ENCODE measurements at regions not wholly inside any gene's neighbourhood (a gene's known extent, or its start where the extent isn't known, plus 50 kb on each side); places are given as distances from the start of the nearest gene placed in this dataset.

DNA sequence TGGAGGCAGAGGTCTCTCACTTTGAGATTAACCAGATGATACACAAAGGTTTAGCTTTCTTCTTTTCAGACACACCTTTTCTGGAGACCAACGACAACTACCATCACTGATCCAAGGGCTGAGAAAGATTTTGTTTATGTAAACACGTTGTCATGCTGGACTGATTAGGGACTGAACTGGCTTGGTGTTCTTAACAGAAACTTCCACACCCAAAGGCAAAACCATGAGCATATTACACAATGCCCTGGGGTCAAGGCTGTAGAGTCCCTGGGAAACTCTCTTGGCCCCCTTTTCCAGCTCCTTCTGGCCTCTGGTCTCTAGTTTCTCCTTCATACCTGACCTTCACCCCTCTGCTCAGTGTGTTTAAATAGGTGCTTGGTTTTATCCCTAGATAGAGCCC is 447.0 kb upstream of the TCF4 start:
- H3K9ac ChIP-seq (ENCODE audit: low read length) = no peak overlapping the region
- no peaks in the 10 kb centered on the region for H3K27me3 ChIP-seq (ENCODE audit: control insufficient read depth, insufficient read depth, low read length)
- H3K4me3 ChIP-seq (ENCODE audit: low read length) = no peak overlapping the region
- H3K27ac ChIP-seq (ENCODE audit: low read depth, low read length) = no peak overlapping the region
- H3K36me3 ChIP-seq (ENCODE audit: control insufficient read depth, insufficient read depth, low read length) = no peaks in the 10 kb centered on the region
- no peaks in the 10 kb centered on the region for H3K4me1 ChIP-seq (ENCODE audit: control insufficient read depth, insufficient read depth, low read length)

DNA sequence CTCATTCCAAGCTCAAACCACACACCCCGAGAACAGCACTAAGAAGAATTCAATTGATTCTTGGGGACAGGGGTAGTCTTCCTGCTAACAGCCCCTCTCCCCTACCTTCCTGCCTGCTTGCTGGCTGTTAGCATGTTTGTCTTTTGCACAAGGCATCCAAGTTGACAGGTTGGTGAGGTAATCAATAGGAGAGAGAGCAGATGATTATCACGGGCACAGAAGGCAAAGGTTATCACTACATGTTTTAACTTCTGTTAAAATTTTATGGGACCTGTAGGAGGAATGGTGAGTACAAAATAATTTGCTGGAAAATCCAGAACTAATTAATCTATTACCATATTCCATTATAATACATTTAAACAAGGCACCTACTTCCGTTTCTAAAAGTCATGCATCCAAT is 442.1 kb upstream of the TCF4 start:
- Histone ChIP-seq H3K9ac (ENCODE audit: low read length) (no peak overlapping the region), H3K27me3 (ENCODE audit: control insufficient read depth, insufficient read depth, low read length) (no peaks in the 10 kb centered on the region), H3K4me1 (ENCODE audit: control insufficient read depth, insufficient read depth, low read length) (no peaks in the 10 kb centered on the region), H3K36me3 (ENCODE audit: control insufficient read depth, insufficient read depth, low read length) (no peaks in the 10 kb centered on the region), H3K27ac (ENCODE audit: low read depth, low read length) (no peak overlapping the region), H3K4me3 (ENCODE audit: low read length) (no peak overlapping the region)

DNA sequence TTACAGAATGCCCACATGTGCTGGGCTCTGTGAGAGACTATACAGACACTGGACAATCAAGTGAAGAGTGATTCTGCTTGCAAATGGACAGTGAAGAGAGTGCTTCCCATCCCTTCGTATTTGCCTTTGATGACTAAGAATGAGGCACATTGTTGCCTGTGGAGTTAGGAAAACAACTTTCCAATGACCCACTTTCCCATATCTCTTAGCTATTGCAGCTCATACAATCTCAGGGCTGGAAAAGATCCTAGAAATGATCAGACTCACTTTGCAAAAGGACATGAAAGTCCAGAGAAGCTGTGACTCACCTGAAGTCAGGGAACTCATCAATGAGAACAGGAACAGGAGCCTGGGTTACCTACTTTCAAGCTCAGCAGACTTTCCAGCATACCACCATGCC is 440.5 kb upstream of the TCF4 start:
- Histone ChIP-seq H3K9ac (ENCODE audit: low read length) (no peak overlapping the region), H3K4me3 (ENCODE audit: low read length) (no peak overlapping the region), H3K27me3 (ENCODE audit: control insufficient read depth, insufficient read depth, low read length) (no peaks in the 10 kb centered on the region)

DNA sequence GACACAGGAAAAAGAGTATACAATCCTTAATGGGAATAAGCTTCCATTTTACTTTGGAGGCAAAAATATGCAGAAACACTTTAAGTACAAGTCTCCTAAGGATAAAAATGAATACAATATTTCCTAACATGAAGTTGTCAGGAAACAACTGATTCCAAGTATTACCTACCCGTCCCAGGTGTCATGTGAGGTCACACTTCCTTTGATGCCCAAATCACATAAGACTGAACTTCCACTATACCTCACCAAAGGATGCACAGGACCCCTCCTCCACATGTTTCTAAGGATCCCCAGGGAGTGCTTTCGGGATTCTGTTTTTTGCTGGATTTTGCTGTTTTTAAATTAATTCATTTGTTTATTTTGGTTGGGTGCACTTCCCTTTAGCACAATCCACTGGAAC is 438.5 kb upstream of the TCF4 start:
- no peak overlapping the region for H3K4me3 ChIP-seq (ENCODE audit: low read length)
- H3K27me3 ChIP-seq (ENCODE audit: control insufficient read depth, insufficient read depth, low read length) = no peaks in the 10 kb centered on the region
- H3K27ac ChIP-seq (ENCODE audit: low read depth, low read length) = no peak overlapping the region
- H3K4me1 ChIP-seq (ENCODE audit: control insufficient read depth, insufficient read depth, low read length) = no peaks in the 10 kb centered on the region
- no peaks in the 10 kb centered on the region for H3K36me3 ChIP-seq (ENCODE audit: control insufficient read depth, insufficient read depth, low read length)
- no peak overlapping the region for H3K9ac ChIP-seq (ENCODE audit: low read length)

More for the DNA sequence above, 440.5 kb upstream of the TCF4 start:
- Histone ChIP-seq H3K4me1 (ENCODE audit: control insufficient read depth, insufficient read depth, low read length) (no peaks in the 10 kb centered on the region), H3K27ac (ENCODE audit: low read depth, low read length) (no peak overlapping the region), H3K36me3 (ENCODE audit: control insufficient read depth, insufficient read depth, low read length) (no peaks in the 10 kb centered on the region)

DNA sequence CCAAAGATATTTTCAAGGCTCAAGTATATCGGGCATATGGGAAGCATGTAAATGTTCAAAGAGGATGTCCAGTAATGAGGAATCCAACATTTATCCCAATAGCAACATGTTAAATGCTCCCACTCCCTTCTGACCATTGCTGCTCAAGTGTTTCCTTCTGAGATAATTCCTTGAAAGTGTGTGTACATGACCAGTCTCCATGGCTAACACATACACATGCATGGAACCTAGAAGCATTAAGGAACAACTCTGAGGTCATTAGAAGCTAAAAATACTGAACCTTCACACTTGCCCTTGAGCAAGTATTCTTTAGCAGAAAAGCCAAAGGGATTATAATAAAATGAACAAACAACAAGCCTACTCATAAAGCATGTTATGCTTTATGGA is 433.8 kb upstream of the TCF4 start:
- Histone ChIP-seq H3K27ac (ENCODE audit: low read depth, low read length) (no peak overlapping the region), H3K36me3 (ENCODE audit: control insufficient read depth, insufficient read depth, low read length) (no peaks in the 10 kb centered on the region), H3K4me1 (ENCODE audit: control insufficient read depth, insufficient read depth, low read length) (no peaks in the 10 kb centered on the region), H3K9ac (ENCODE audit: low read length) (no peak overlapping the region), H3K27me3 (ENCODE audit: control insufficient read depth, insufficient read depth, low read length) (no peaks in the 10 kb centered on the region), H3K4me3 (ENCODE audit: low read length) (no peak overlapping the region)

DNA sequence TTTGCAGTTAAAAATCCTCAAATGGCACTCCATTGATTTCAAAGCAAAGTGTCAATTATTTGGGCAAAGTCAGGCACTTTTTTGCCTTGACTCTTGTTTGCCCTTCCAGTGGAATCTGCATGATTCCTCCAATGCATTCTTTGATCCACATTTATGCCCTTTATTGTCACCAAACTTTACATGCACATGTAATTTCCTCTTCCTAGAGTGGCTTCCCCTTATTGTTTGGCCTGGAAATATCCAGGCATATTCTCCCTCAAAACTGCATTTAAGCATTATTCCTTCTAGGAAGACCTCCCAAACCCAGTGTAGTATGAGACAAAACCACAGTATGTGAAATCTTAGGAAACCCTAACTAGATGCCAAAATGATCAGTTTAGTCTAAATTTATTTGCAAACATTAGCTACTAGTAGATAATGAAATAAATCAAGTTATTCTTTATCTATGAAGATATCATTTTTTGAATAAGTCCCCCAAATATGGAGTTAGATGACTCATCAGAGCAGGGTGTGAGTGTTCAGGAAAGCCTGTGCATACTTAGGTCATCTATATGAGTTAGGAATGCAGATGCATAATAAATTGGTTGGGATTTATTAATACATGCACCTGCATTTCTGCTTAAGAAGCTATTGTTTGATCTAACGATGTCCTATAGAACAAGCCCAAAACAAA is 433.3 kb upstream of the TCF4 start:
- no peaks in the 10 kb centered on the region for H3K27me3 ChIP-seq (ENCODE audit: control insufficient read depth, insufficient read depth, low read length)
- no peak overlapping the region for H3K9ac ChIP-seq (ENCODE audit: low read length)
- no peaks in the 10 kb centered on the region for H3K4me1 ChIP-seq (ENCODE audit: control insufficient read depth, insufficient read depth, low read length)
- H3K36me3 ChIP-seq (ENCODE audit: control insufficient read depth, insufficient read depth, low read length) = no peaks in the 10 kb centered on the region
- no peak overlapping the region for H3K27ac ChIP-seq (ENCODE audit: low read depth, low read length)
- H3K4me3 ChIP-seq (ENCODE audit: low read length) = no peak overlapping the region

DNA sequence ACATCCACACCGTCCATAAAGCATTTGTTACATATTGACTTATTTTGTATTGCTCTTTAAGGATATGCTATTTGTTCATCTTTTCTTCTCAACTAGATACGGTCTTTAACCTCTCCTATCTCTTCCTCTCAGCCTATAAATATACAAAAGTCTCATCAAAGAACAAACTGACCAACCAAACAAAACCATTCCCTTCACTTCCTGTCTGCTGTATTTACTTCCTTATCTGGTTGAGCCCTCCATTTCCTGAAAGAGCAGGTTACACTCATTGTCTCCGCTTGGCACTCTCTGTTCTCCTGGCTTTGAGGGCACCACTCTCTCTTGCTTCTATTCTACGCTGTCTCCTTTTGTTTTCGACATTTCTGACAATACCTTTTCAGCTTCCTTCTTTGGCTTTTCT is 431.9 kb upstream of the TCF4 start:
- Histone ChIP-seq H3K27ac (ENCODE audit: low read depth, low read length) (no peak overlapping the region), H3K4me3 (ENCODE audit: low read length) (no peak overlapping the region), H3K9ac (ENCODE audit: low read length) (no peak overlapping the region), H3K4me1 (ENCODE audit: control insufficient read depth, insufficient read depth, low read length) (no peaks in the 10 kb centered on the region), H3K36me3 (ENCODE audit: control insufficient read depth, insufficient read depth, low read length) (no peaks in the 10 kb centered on the region), H3K27me3 (ENCODE audit: control insufficient read depth, insufficient read depth, low read length) (no peaks in the 10 kb centered on the region)

DNA sequence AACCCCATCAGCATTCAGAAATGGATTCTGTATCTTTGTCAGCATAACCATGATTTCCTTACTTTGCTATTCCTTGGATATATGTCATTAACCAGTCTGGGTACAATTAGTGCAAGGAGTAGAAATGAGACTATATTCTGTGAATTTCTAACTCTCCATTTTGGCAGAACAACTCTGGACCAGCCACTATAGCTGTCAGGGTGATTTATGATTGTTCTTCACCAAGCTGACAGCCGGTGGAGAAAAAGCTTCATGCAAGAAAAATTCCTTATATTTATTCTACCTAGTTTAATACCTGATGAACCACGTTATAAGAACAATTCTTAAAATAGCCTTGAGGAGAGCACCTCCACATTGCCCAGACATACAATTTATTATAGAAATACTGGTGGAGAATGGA is 431.2 kb upstream of the TCF4 start:
- H3K9ac ChIP-seq (ENCODE audit: low read length) = no peak overlapping the region
- no peaks in the 10 kb centered on the region for H3K36me3 ChIP-seq (ENCODE audit: control insufficient read depth, insufficient read depth, low read length)
- no peaks in the 10 kb centered on the region for H3K27me3 ChIP-seq (ENCODE audit: control insufficient read depth, insufficient read depth, low read length)
- H3K4me3 ChIP-seq (ENCODE audit: low read length) = no peak overlapping the region
- no peak overlapping the region for H3K27ac ChIP-seq (ENCODE audit: low read depth, low read length)
- no peaks in the 10 kb centered on the region for H3K4me1 ChIP-seq (ENCODE audit: control insufficient read depth, insufficient read depth, low read length)

DNA sequence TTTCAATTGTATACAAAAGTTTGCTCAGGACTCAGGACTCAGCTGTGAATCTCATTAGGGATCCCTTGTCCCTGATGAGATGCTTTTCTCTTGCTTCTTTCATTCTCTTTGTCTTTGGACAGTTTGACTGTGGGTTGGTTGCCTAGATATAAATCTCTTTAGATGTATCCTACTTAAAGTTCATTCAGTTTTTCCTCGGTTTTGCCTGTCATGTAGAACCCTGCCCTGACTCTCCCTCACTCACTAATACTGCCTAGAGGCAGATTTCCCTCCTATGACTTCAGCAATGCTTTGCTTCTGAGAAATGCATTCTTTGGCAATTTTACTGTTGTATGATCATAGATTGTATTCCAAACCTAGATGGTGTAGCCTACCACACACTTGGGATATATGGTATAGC is 421.4 kb upstream of the TCF4 start:
- Histone ChIP-seq H3K27ac (ENCODE audit: low read depth, low read length) (no peak overlapping the region), H3K36me3 (ENCODE audit: control insufficient read depth, insufficient read depth, low read length) (no peaks in the 10 kb centered on the region), H3K27me3 (ENCODE audit: control insufficient read depth, insufficient read depth, low read length) (no peaks in the 10 kb centered on the region), H3K9ac (ENCODE audit: low read length) (no peak overlapping the region), H3K4me3 (ENCODE audit: low read length) (no peak overlapping the region), H3K4me1 (ENCODE audit: control insufficient read depth, insufficient read depth, low read length) (no peaks in the 10 kb centered on the region)

DNA sequence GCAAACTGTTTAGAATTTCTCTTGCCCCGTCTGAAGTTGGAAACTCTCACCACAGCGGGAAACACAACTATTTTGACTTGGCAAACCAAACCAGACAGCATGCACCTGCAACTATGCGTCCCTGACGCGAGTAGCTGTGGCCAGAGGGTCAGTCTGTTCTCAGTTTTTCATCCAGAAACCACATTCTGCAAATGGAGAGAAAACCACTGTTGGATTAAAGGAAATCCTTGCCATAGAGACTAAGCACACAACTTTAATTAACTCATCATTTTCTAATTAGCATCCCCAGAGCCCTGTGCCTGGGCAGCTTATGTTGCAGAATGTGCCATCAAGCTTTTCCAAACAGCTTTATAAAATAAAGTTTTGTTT is 415.7 kb upstream of the TCF4 start:
- Histone ChIP-seq H3K9ac (ENCODE audit: low read length) (no peak overlapping the region), H3K27ac (ENCODE audit: low read depth, low read length) (no peak overlapping the region), H3K4me3 (ENCODE audit: low read length) (no peak overlapping the region), H3K27me3 (ENCODE audit: control insufficient read depth, insufficient read depth, low read length) (no peaks in the 10 kb centered on the region), H3K36me3 (ENCODE audit: control insufficient read depth, insufficient read depth, low read length) (no peaks in the 10 kb centered on the region), H3K4me1 (ENCODE audit: control insufficient read depth, insufficient read depth, low read length) (no peaks in the 10 kb centered on the region)

DNA sequence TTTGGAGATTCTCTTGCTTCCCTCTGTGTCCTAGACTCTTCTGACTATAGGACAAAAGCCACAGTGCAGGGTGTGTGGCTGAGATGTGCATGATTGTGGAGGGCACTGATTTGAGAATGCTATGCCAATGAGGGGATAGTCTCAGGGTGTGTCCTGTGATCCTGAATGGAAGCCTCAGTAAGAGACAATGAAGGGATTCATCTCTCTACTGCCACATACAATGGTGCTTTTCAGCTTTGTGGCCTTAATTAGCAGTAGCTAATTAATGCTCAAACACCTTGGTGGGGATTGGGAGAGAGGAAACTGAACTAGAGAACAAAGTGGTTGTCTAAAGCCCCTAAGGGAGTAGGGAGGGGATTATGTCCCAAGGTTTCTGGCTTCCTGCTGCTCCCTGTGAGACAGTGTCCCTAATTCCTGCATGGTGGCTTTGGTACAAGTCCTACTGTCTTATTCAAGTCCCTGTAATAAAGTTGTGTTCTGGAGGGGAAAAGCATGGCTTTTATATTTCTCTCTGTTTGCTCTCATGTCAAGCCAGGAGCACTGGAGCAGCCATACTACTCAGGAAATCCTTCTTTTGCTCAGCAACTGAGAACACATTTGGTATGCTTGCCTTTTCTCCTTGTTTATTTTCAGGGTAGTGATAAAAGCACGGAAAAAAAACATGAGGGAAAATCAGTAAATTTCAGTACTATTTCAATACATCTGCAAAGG is 415.2 kb upstream of the TCF4 start:
- H3K36me3 ChIP-seq (ENCODE audit: control insufficient read depth, insufficient read depth, low read length) = no peaks in the 10 kb centered on the region
- H3K4me1 ChIP-seq (ENCODE audit: control insufficient read depth, insufficient read depth, low read length) = peaks cover 4% of the 10 kb centered on the region
- H3K9ac ChIP-seq (ENCODE audit: low read length) = no peak overlapping the region
- no peak overlapping the region for H3K4me3 ChIP-seq (ENCODE audit: low read length)
- no peaks in the 10 kb centered on the region for H3K27me3 ChIP-seq (ENCODE audit: control insufficient read depth, insufficient read depth, low read length)
- no peak overlapping the region for H3K27ac ChIP-seq (ENCODE audit: low read depth, low read length)

DNA sequence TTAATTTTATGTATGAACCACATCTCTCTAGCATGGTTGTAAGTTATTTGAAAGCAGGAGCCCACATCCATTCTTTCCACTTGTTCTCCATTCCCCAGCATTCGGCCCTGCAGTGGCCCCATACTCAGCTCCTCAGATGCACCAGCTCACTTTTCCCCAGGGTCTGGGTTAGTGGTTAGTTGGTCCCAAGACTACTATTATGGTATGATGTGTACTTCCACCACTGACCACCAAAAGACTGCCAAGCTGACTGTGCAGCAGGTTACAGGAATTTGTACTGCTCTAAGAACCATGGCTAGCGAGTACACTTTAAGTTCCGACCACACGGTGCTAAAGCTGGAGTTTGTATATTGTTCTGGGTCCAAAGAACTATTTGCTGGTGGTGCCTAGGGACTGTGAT is 413.6 kb upstream of the TCF4 start:
- no peak overlapping the region for H3K4me3 ChIP-seq (ENCODE audit: low read length)
- H3K9ac ChIP-seq (ENCODE audit: low read length) = no peak overlapping the region
- H3K4me1 ChIP-seq (ENCODE audit: control insufficient read depth, insufficient read depth, low read length) = peaks cover 8% of the 10 kb centered on the region
- H3K36me3 ChIP-seq (ENCODE audit: control insufficient read depth, insufficient read depth, low read length) = no peaks in the 10 kb centered on the region
- H3K27me3 ChIP-seq (ENCODE audit: control insufficient read depth, insufficient read depth, low read length) = no peaks in the 10 kb centered on the region
- no peak overlapping the region for H3K27ac ChIP-seq (ENCODE audit: low read depth, low read length)

DNA sequence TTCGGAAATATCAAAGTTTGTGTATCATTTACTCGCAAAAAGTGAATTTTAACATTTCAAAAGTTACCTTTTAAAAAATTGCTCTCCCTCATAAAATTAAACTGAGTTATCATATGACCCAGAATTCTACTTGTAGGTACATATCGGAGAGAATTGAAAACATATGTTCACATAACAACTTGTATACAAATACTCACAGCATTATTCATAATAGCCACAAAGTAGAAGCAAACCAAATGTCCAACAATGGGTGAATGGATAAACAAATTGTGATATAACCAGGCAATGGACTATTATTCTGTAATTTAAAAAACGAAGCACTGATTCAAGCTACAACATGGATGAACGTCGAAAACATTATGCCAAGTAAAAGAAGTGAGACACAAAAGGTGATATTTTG is 412.0 kb upstream of the TCF4 start:
- Histone ChIP-seq H3K27me3 (ENCODE audit: control insufficient read depth, insufficient read depth, low read length) (no peaks in the 10 kb centered on the region), H3K36me3 (ENCODE audit: control insufficient read depth, insufficient read depth, low read length) (no peaks in the 10 kb centered on the region), H3K4me3 (ENCODE audit: low read length) (no peak overlapping the region), H3K9ac (ENCODE audit: low read length) (no peak overlapping the region), H3K27ac (ENCODE audit: low read depth, low read length) (no peak overlapping the region), H3K4me1 (ENCODE audit: control insufficient read depth, insufficient read depth, low read length) (peaks cover 8% of the 10 kb centered on the region)

All from rectal smooth muscle tissue (tissue), 1 donor.